ENCODE measurements at regions not wholly inside any gene's neighbourhood (a gene's known extent, or its start where the extent isn't known, plus 50 kb on each side); places are given as distances from the start of the nearest gene placed in this dataset.

DNA sequence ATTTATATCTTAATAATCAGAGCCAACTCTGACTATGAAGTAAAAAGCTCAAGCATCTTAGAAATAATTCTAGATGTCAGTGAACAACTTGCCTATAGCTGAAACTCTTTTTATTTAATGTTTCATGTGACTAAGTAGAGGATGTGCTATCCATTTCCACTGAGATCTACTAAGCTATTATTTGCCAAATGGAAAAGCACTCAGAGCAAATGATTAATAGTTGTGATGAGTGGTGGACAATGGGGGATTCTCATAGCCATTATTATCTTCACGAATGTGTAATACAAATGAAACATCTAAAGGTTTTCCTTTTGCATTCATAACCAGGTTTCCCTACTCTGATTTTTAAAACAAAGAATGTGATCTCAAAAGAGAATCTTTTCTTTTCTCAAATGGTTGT is 126.6 kb upstream of the GNAI1 start:
- TF ChIP-seq, protein P1, sequence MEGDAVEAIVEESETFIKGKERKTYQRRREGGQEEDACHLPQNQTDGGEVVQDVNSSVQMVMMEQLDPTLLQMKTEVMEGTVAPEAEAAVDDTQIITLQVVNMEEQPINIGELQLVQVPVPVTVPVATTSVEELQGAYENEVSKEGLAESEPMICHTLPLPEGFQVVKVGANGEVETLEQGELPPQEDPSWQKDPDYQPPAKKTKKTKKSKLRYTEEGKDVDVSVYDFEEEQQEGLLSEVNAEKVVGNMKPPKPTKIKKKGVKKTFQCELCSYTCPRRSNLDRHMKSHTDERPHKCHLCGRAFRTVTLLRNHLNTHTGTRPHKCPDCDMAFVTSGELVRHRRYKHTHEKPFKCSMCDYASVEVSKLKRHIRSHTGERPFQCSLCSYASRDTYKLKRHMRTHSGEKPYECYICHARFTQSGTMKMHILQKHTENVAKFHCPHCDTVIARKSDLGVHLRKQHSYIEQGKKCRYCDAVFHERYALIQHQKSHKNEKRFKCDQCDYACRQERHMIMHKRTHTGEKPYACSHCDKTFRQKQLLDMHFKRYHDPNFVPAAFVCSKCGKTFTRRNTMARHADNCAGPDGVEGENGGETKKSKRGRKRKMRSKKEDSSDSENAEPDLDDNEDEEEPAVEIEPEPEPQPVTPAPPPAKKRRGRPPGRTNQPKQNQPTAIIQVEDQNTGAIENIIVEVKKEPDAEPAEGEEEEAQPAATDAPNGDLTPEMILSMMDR (conservative IDR thresholded peaks at IDR 0.05) = no peak
- TF ChIP-seq ZFX (IDR thresholded peaks at IDR 0.05) = no peak

All from C4-2B (cell line).